H9 (cell line): ENCODE measurements at regions not wholly inside any gene's neighbourhood (a gene's known extent, or its start where the extent isn't known, plus 50 kb on each side); places are given as distances from the start of the nearest gene placed in this dataset.

Source experiments
- DNase-seq: peaks from one replicate; pipeline ENCODE4 v3.0.0-alpha.2; 2017
- H2AFZ ChIP-seq: one replicate; pipeline ENCODE4 v1.6.1; 2013; ENCODE audit warnings: mild to moderate bottlenecking, low read length, control low read depth, moderate library complexity
- H2AK5ac ChIP-seq: 2 replicates; pipeline ENCODE4 v1.6.1; 2013; ENCODE audit warnings: low read length, control low read depth, mixed read lengths; ENCODE audit not compliant: insufficient read length
- H2BK120ac ChIP-seq: one replicate; pipeline ENCODE4 v1.6.1; 2013; ENCODE audit warnings: low read depth, mild to moderate bottlenecking, low read length, control low read depth, inconsistent platforms; ENCODE audit not compliant: poor library complexity, severe bottlenecking
- H2BK12ac ChIP-seq: 2 replicates; pipeline ENCODE4 v1.6.1; 2013; ENCODE audit warnings: low read length, control low read depth, mixed read lengths, low read depth; ENCODE audit not compliant: insufficient read length
- H2BK15ac ChIP-seq: 2 replicates; pipeline ENCODE4 v1.6.1; 2013; ENCODE audit warnings: low read depth, low read length, control low read depth
- H2BK20ac ChIP-seq: one replicate; pipeline ENCODE4 v1.6.1; 2013; ENCODE audit warnings: low read depth, mild to moderate bottlenecking, low read length, control low read depth, inconsistent platforms; ENCODE audit not compliant: poor library complexity, severe bottlenecking
- H2BK5ac ChIP-seq: 2 replicates; pipeline ENCODE4 v1.6.1; 2013; ENCODE audit warnings: low read length, control low read depth, mixed read lengths; ENCODE audit not compliant: insufficient read length
- H3K14ac ChIP-seq: 2 replicates; pipeline ENCODE4 v1.6.1; 2013; ENCODE audit warnings: low read length, control low read depth; ENCODE audit not compliant: insufficient read depth
- H3K18ac ChIP-seq: 2 replicates; pipeline ENCODE4 v1.6.1; 2013; ENCODE audit warnings: low read depth, mild to moderate bottlenecking, mixed read lengths, low read length, control low read depth; ENCODE audit not compliant: insufficient read length
- H3K23ac ChIP-seq: 2 replicates; pipeline ENCODE4 v1.6.1; 2013; ENCODE audit warnings: low read length, control low read depth, mixed read lengths, low read depth; ENCODE audit not compliant: insufficient read length
- H3K23me2 ChIP-seq: 2 replicates; pipeline ENCODE4 v1.6.1; 2013; ENCODE audit warnings: low read depth, mild to moderate bottlenecking, mixed read lengths, low read length, control low read depth; ENCODE audit not compliant: insufficient read length, poor library complexity, severe bottlenecking
- H3K27ac ChIP-seq: 2 replicates; pipeline ENCODE4 v1.5.1; 2013; ENCODE audit warnings: low read length, control low read depth, mixed read lengths, low read depth; ENCODE audit not compliant: insufficient read length
- H3K27me3 ChIP-seq: 2 replicates; pipeline ENCODE4 v1.6.1; 2013; ENCODE audit warnings: low read length, control low read depth, inconsistent platforms; ENCODE audit not compliant: insufficient read depth
- H3K4ac ChIP-seq: 2 replicates; pipeline ENCODE4 v1.6.1; 2013; ENCODE audit warnings: low read depth, mild to moderate bottlenecking, control low read depth, inconsistent platforms, low read length, moderate library complexity
- H3K4me1 ChIP-seq: 2 replicates; pipeline ENCODE4 v1.6.1; 2013; ENCODE audit warnings: low read length, control low read depth, inconsistent platforms; ENCODE audit not compliant: insufficient read depth
- H3K4me2 ChIP-seq: 2 replicates; pipeline ENCODE4 v1.6.1; 2013; ENCODE audit warnings: low read length, control low read depth, mixed read lengths; ENCODE audit not compliant: insufficient read length, insufficient read depth
- H3K56ac ChIP-seq: 2 replicates; pipeline ENCODE4 v1.6.1; 2013; ENCODE audit warnings: low read depth, mild to moderate bottlenecking, mixed read lengths, low read length, control low read depth; ENCODE audit not compliant: insufficient read length
- H3K79me1 ChIP-seq: 2 replicates; pipeline ENCODE4 v1.6.1; 2013; ENCODE audit warnings: low read depth, mild to moderate bottlenecking, moderate library complexity, low read length, control low read depth, inconsistent platforms; ENCODE audit not compliant: insufficient read depth, poor library complexity, severe bottlenecking
- H3K79me2 ChIP-seq: 2 replicates; pipeline ENCODE4 v1.6.1; 2013; ENCODE audit warnings: low read length, control low read depth, inconsistent platforms; ENCODE audit not compliant: insufficient read depth
- H3K9ac ChIP-seq: 2 replicates; pipeline ENCODE4 v1.6.1; 2013; ENCODE audit warnings: low read length, control low read depth, mixed read lengths; ENCODE audit not compliant: insufficient read length; ENCODE audit errors: extremely low read depth
- H3K9me3 ChIP-seq: one replicate; pipeline ENCODE4 v1.6.1; 2013; ENCODE audit warnings: low read depth, low read length, inconsistent platforms; ENCODE audit not compliant: control insufficient read depth
- H3T11ph ChIP-seq: one replicate; pipeline ENCODE4 v1.6.1; 2013; ENCODE audit warnings: mild to moderate bottlenecking, low read length, control low read depth, inconsistent platforms
- H4K20me1 ChIP-seq: one replicate; pipeline ENCODE4 v1.6.1; 2013; ENCODE audit not compliant: control insufficient read depth, insufficient read length, insufficient read depth
- H4K5ac ChIP-seq: 2 replicates; pipeline ENCODE4 v1.6.1; 2013; ENCODE audit warnings: low read depth, mild to moderate bottlenecking, mixed read lengths, low read length, control low read depth; ENCODE audit not compliant: insufficient read length
- H4K8ac ChIP-seq: replicated peaks from 2 replicates; pipeline ENCODE4 v1.6.1; 2013; ENCODE audit warnings: low read length, control low read depth, mixed read lengths, low read depth; ENCODE audit not compliant: insufficient read length
- H4K91ac ChIP-seq: 2 replicates; pipeline ENCODE4 v1.6.1; 2013; ENCODE audit warnings: low read depth, mild to moderate bottlenecking, moderate library complexity, mixed read lengths, low read length, control low read depth; ENCODE audit not compliant: insufficient read length
- H3K27ac Mint-ChIP-seq, 3 experiments: 2 replicates in 2 of 3; 3 replicates in 1 of 3; pipeline ENCODE4 v1.8.0; 2020 to 2021; ENCODE audit warnings: mixed read lengths in 3 of 3, mild to moderate bottlenecking in 1 of 3, moderate library complexity in 1 of 3
- H3K27me3 Mint-ChIP-seq: 2 replicates; pipeline ENCODE4 v1.8.0; 2021; ENCODE audit warnings: low read depth, mild to moderate bottlenecking, moderate library complexity, mixed read lengths
- H3K36me3 Mint-ChIP-seq, 3 experiments: 2 replicates in 2 of 3; 3 replicates in 1 of 3; pipeline ENCODE4 v1.8.0; 2020 to 2021; ENCODE audit warnings: low read depth in 3 of 3, mixed read lengths in 3 of 3; ENCODE audit not compliant: insufficient read depth in 1 of 3
- H3K4me1 Mint-ChIP-seq, 2 experiments: 2 replicates each; pipeline ENCODE4 v1.8.0; 2020; ENCODE audit warnings: mixed read lengths in 2 of 2
- H3K4me3 Mint-ChIP-seq, 2 experiments: 2 replicates in 1 of 2; 3 replicates in 1 of 2; pipeline ENCODE4 v1.8.0; 2020 to 2021; ENCODE audit warnings: mild to moderate bottlenecking in 2 of 2, mixed read lengths in 2 of 2, moderate library complexity in 1 of 2
- H3K9me3 Mint-ChIP-seq, 2 experiments: 2 replicates in 1 of 2; 3 replicates in 1 of 2; pipeline ENCODE4 v1.8.0; 2020; ENCODE audit warnings: mild to moderate bottlenecking in 2 of 2, mixed read lengths in 2 of 2, moderate library complexity in 1 of 2
- WGBS: extraction: QIAGEN DNeasy Blood & Tissue Kit; methylation state at CpG from one replicate; pipeline ENCODE4 v1.1.7; 2013; ENCODE audit warnings: missing lambda C conversion rate, low lambda C conversion rate, mixed read lengths; ENCODE audit not compliant: insufficient read length; ENCODE audit errors: extremely low coverage; 5-methylcytosine and 5-hydroxymethylcytosine counted together
- TF ChIP-seq, protein P1 (sequence below): fragments of 200-600 bp; sonication (generic); conservative IDR thresholded peaks from 3 replicates; pipeline ENCODE4 v1.8.0; 2021; ENCODE audit warnings: antibody characterized with exemption, mild to moderate bottlenecking

DNA sequence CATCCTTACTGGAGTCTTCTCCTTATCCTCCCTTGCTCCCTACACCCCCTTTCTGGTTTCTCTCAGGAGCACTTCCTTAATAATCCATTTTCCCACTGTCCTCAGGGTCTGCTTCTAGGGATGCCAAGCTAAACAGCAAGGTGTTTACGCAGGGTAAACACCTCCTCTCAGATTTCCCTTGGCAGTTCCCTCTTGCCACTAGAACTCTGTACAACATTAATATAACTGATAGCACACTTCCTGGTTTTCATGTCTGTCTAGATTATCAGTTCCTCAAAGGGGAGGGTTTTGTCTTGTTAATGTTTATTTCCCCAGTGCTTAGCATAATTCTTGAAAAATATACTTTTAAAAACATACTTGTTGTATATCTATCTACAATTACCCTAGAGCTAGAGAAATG lies 118.0 kb upstream of the SLC24A5 start:
- TF ChIP-seq, protein P1, sequence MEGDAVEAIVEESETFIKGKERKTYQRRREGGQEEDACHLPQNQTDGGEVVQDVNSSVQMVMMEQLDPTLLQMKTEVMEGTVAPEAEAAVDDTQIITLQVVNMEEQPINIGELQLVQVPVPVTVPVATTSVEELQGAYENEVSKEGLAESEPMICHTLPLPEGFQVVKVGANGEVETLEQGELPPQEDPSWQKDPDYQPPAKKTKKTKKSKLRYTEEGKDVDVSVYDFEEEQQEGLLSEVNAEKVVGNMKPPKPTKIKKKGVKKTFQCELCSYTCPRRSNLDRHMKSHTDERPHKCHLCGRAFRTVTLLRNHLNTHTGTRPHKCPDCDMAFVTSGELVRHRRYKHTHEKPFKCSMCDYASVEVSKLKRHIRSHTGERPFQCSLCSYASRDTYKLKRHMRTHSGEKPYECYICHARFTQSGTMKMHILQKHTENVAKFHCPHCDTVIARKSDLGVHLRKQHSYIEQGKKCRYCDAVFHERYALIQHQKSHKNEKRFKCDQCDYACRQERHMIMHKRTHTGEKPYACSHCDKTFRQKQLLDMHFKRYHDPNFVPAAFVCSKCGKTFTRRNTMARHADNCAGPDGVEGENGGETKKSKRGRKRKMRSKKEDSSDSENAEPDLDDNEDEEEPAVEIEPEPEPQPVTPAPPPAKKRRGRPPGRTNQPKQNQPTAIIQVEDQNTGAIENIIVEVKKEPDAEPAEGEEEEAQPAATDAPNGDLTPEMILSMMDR, result no peak
- H3K27me3 Mint-ChIP-seq, result no peaks in the 10 kb centered on the region
- no CpG with 5 or more reads among the region's 1 CpG for WGBS

More for the DNA sequence above, 118.0 kb upstream of the SLC24A5 start:
- Histone ChIP-seq H4K20me1 (no peaks in the 10 kb centered on the region), H3K23ac (no peak overlapping the region), H3K27me3 (no peaks in the 10 kb centered on the region), H3K56ac (no peak overlapping the region), H2BK15ac (no peak overlapping the region), H2AFZ (no peak overlapping the region), H4K8ac (no peak overlapping the region), H4K5ac (no peak overlapping the region), H3K9me3 (no peaks in the 10 kb centered on the region), H2BK120ac (no peak overlapping the region), H3K23me2 (no peaks in the 10 kb centered on the region), H3K18ac (no peak overlapping the region), H2AK5ac (no peak overlapping the region), H3K4me1 (peaks cover 5% of the 10 kb centered on the region), H2BK12ac (no peak overlapping the region), H4K91ac (no peak overlapping the region), H3K9ac (no peak overlapping the region), H3K14ac (no peak overlapping the region), H3K79me2 (no peaks in the 10 kb centered on the region), H3T11ph (no peak overlapping the region), H3K4me2 (no peak overlapping the region), H2BK5ac (no peak overlapping the region), H3K79me1 (no peaks in the 10 kb centered on the region), H3K27ac (no peak overlapping the region), H3K4ac (no peak overlapping the region), H2BK20ac (no peak overlapping the region)
- Mint-ChIP-seq H3K9me3 (peaks cover 0 to 2% of the 10 kb centered on the region in 2 experiments; a peak in 3 of 5 replicates), H3K4me3 (no peak overlapping the region), H3K36me3 (no peaks in the 10 kb centered on the region; a peak in 1 of 7 replicates), H3K4me1 (peaks cover 18 to 20% of the 10 kb centered on the region in 2 experiments), H3K27ac (no peak overlapping the region)
- DNase-seq, result no peak
